GM12873 (cell line): ENCODE measurements at regions not wholly inside any gene's neighbourhood (a gene's known extent, or its start where the extent isn't known, plus 50 kb on each side); places are given as distances from the start of the nearest gene placed in this dataset.

Experiments used
- TF ChIP-seq, protein P1 (sequence below): IDR thresholded peaks from 2 replicates; pipeline ENCODE4 v1.5.1; 2012; ENCODE audit warnings: low read depth, mild to moderate bottlenecking, moderate library complexity, low read length, control low read depth; ENCODE audit not compliant: insufficient read depth; ENCODE audit errors: missing control alignments

- TF ChIP-seq, protein P1, sequence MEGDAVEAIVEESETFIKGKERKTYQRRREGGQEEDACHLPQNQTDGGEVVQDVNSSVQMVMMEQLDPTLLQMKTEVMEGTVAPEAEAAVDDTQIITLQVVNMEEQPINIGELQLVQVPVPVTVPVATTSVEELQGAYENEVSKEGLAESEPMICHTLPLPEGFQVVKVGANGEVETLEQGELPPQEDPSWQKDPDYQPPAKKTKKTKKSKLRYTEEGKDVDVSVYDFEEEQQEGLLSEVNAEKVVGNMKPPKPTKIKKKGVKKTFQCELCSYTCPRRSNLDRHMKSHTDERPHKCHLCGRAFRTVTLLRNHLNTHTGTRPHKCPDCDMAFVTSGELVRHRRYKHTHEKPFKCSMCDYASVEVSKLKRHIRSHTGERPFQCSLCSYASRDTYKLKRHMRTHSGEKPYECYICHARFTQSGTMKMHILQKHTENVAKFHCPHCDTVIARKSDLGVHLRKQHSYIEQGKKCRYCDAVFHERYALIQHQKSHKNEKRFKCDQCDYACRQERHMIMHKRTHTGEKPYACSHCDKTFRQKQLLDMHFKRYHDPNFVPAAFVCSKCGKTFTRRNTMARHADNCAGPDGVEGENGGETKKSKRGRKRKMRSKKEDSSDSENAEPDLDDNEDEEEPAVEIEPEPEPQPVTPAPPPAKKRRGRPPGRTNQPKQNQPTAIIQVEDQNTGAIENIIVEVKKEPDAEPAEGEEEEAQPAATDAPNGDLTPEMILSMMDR, result no peak
Observed at GRCh38 chr3:5687230-5687629, 499.7 kb downstream of the EDEM1 start.

DNA sequence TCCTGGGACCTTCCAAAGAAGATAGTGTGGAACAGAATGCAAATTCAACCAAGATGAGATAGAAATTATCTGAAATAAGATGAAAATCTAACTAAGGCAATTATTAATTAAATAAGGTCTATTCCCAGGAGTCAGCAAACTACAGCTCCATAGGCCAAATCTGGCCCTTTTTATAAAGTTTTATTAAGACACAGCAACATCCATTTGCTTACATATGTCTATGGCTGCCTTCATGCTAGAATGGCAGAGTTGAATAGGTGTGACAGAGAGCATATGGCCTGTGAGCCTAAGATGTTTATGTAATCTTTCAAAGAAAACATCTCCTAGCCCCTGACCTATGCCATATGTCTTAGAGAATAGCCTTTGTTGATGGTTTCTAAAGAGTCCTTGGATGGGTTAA lies 503.0 kb downstream of the EDEM1 start:
- TF ChIP-seq, protein P1, result no peak

- TF ChIP-seq, protein P1, result no peak
Observed at GRCh38 chr3:5690904-5691532, 503.5 kb downstream of the EDEM1 start.

DNA sequence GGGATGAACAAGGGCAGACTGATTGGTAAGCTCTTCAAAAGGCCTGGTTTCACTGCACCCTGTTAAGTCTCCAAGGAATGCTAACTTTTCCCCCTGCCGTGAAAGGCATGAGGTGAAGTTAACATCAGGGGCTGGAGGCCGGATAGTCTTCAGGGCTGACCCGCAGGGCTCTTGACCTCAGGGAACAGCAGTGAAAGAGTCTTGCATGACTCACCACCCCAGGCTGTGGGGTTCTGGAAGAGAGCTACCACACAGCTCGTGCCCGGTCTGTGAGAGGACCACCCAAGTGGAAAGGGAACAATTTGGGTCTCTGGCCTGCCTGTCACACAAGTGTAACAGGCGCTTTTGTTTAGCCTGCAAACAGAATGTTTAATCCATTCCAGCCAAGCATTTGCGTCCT lies 504.9 kb downstream of the EDEM1 start:
- TF ChIP-seq, protein P1, result no peak

DNA sequence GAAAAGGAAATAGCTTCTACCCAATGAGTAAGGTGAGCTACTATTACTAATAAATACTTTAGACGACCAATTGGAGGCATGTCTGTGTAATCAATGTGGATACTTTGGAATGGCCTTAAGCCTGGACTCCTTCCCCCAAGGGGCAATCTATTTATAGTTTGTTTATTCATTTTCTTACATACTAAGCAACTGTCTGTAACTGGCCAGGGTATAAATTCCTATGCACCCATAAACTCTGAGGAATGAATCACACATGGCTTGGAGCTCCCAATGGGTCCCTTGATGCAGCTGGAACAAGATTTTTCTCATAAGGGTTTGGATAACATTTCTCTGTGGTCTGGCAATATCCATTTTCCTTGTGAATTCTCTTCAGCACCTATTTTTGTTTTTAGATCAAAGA lies 506.8 kb downstream of the EDEM1 start:
- TF ChIP-seq, protein P1, result no peak

DNA sequence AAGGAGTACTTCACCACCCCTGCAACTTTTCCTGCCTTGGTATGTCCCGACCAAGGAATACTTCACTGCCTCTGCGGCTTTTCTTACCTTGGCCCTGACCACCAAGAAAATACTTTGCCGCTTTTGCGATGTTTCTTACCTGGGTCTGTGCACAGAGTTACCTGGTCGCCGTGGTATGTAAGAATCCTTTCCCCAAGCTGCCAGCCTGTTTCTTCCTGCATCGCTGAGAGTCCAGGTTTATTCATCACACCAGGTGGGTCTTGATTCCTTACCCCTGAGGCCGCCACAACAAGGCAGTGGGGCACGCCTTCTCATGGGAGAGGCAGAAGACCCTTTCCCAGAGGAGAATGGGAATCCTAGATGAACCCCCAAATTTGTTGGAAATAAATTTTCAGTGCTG lies 511.3 kb downstream of the EDEM1 start:
- TF ChIP-seq, protein P1, result no peak

DNA sequence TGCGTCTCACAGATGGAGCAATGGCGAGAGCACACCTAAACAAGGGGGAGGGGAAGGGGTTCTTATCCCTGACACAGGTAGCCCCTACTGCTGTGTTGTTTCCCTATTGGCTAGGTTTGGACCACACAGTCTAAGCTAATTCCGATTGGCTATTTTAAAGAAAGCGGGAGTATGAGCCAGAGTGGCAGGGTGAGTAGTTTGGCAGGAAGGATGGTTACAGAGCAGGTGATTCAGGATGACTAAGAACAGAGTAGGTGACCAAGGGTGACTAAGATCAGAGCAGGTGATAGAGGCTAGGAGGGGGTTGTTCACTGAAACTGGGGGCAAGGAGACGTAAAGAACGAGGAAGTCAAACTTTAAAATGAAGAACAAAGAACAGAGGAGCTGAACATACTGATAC lies 511.8 kb downstream of the EDEM1 start:
- TF ChIP-seq, protein P1, result no peak
